Caco-2 (cell line): ENCODE measurements at regions not wholly inside any gene's neighbourhood (a gene's known extent, or its start where the extent isn't known, plus 50 kb on each side); places are given as distances from the start of the nearest gene placed in this dataset.

Experiments
- BruUV-seq: library from RNA; stranded (reverse); fragments of 400-500 nt; replicated peaks from 2 replicates; lab custom pipeline; 2021; lab: Mats Ljungman, UMichigan
- CTCF ChIA-PET: fragments of 300-600 bp; sonication (Branson Sonifier 250); formaldehyde crosslinking; loops from one replicate; lab custom pipeline; 2022; ENCODE audit warnings: antibody characterized with exemption; lab: Charles Lee
- POLR2A ChIA-PET: fragments of 300-600 bp; sonication (Branson Sonifier 250); formaldehyde crosslinking; loops from one replicate; lab custom pipeline; 2022; ENCODE audit warnings: antibody characterized with exemption; lab: Charles Lee
- DNase-seq, 2 experiments: peaks; one replicate each; pipeline versions ENCODE4 v3.0.0 to v3.0.0-alpha.2; 2020 to 2022
- H3K27me3 ChIP-seq: replicated peaks from 2 replicates; pipeline ENCODE4 v1.6.0; 2011; ENCODE audit warnings: low read length; ENCODE audit not compliant: control insufficient read depth, insufficient read depth
- H3K36me3 ChIP-seq: 2 replicates; pipeline ENCODE4 v1.5.1; 2011; ENCODE audit warnings: low read length; ENCODE audit not compliant: control insufficient read depth, insufficient read depth
- H3K4me1 ChIP-seq: fragments of 250-450 bp; sonication (Bioruptor Pico); 2 replicates; pipeline ENCODE4 v1.5.1; 2020; ENCODE audit warnings: mild to moderate bottlenecking
- H3K4me3 ChIP-seq: 2 replicates; pipeline ENCODE4 v1.5.1; 2011; ENCODE audit warnings: low read depth, mild to moderate bottlenecking, control low read depth, low read length
- H3K9me3 ChIP-seq: fragments of 250-450 bp; sonication (Bioruptor Pico); 2 replicates; pipeline ENCODE4 v1.5.1; 2020; ENCODE audit warnings: mild to moderate bottlenecking, moderate library complexity
- H3K27ac Mint-ChIP-seq: one replicate; pipeline ENCODE4 v1.8.0; 2022; ENCODE audit warnings: mixed read lengths; ENCODE audit not compliant: unreplicated experiment
- H3K27me3 Mint-ChIP-seq: one replicate; pipeline ENCODE4 v1.8.0; 2022; ENCODE audit warnings: mixed read lengths; ENCODE audit not compliant: insufficient read depth, unreplicated experiment
- H3K36me3 Mint-ChIP-seq: one replicate; pipeline ENCODE4 v1.8.0; 2022; ENCODE audit warnings: mild to moderate bottlenecking, mixed read lengths; ENCODE audit not compliant: insufficient read depth, unreplicated experiment
- H3K4me1 Mint-ChIP-seq: one replicate; pipeline ENCODE4 v1.8.0; 2022; ENCODE audit warnings: low read depth, mixed read lengths; ENCODE audit not compliant: unreplicated experiment
- H3K4me3 Mint-ChIP-seq: one replicate; pipeline ENCODE4 v1.8.0; 2022; ENCODE audit warnings: mild to moderate bottlenecking, moderate library complexity, mixed read lengths; ENCODE audit not compliant: unreplicated experiment
- H3K9me3 Mint-ChIP-seq: one replicate; pipeline ENCODE4 v1.8.0; 2022; ENCODE audit warnings: mixed read lengths; ENCODE audit not compliant: unreplicated experiment
- CTCF ChIP-seq, 2 experiments: fragments of 200-600 bp in 1 of 2; IDR thresholded peaks; 1 replicate in 1 of 2; 2 replicates in 1 of 2; pipeline versions ENCODE4 v1.5.1 to v1.8.0; 2011 to 2022; ENCODE audit warnings: antibody characterized with exemption in 1 of 2, control low read depth in 1 of 2, inconsistent platforms in 1 of 2, low read depth in 1 of 2, low read length in 1 of 2, mild to moderate bottlenecking in 1 of 2, moderate library complexity in 1 of 2; ENCODE audit not compliant: insufficient read depth in 1 of 2, severe bottlenecking in 1 of 2, unreplicated experiment in 1 of 2
- intact Hi-C: fragments of 100-400 bp; cut with micrococcal nuclease; formaldehyde crosslinking; loops from one replicate; pipeline ENCODE4 v1.10.0; 2022; ENCODE audit not compliant: unreplicated experiment

GRCh38 chr12:90243211-90243610 is 534.6 kb upstream of the ATP2B1 start:
- TF ChIP-seq CTCF (IDR thresholded peaks at IDR 0.05; ENCODE audit: insufficient read depth in 1 of 2, low read depth in 1 of 2, low read length in 1 of 2, severe bottlenecking in 1 of 2, unreplicated experiment in 1 of 2), result no peak
- Mint-ChIP-seq H3K4me3 (no peak overlapping the region), H3K27ac (no peak overlapping the region), H3K27me3 (no peaks in the 10 kb centered on the region), H3K36me3 (no peaks in the 10 kb centered on the region), H3K4me1 (no peaks in the 10 kb centered on the region), H3K9me3 (peaks cover 2% of the 10 kb centered on the region)
- Histone ChIP-seq H3K4me1 (no peaks in the 10 kb centered on the region), H3K36me3 (no peaks in the 10 kb centered on the region), H3K9me3 (no peaks in the 10 kb centered on the region), H3K4me3 (no peak overlapping the region), H3K27me3 (no peaks in the 10 kb centered on the region)
- POLR2A ChIA-PET, result no interaction called here
- CTCF ChIA-PET, result no interaction called here
- no peak for DNase-seq
- intact Hi-C loops, result no loop called here
- BruUV-seq, result no TSS peak

GRCh38 chr12:90239732-90240260 is 531.2 kb upstream of the ATP2B1 start:
- H3K9me3 Mint-ChIP-seq, result peaks cover 9% of the 10 kb centered on the region
- no peak for TF ChIP-seq CTCF (IDR thresholded peaks at IDR 0.05; ENCODE audit: insufficient read depth in 1 of 2, low read depth in 1 of 2, low read length in 1 of 2, severe bottlenecking in 1 of 2, unreplicated experiment in 1 of 2)
- no peak overlapping the region for H3K4me3 ChIP-seq
- H3K4me3 Mint-ChIP-seq, result no peak overlapping the region
- ChIA-PET POLR2A (no interaction called here), CTCF (no interaction called here)
- no peaks in the 10 kb centered on the region for H3K36me3 ChIP-seq
- no peak for DNase-seq
- no TSS peak for BruUV-seq
- H3K4me1 ChIP-seq, result no peaks in the 10 kb centered on the region
- no peaks in the 10 kb centered on the region for H3K27me3 Mint-ChIP-seq
- H3K27ac Mint-ChIP-seq, result no peak overlapping the region
- intact Hi-C loops, result no loop called here
- H3K36me3 Mint-ChIP-seq, result no peaks in the 10 kb centered on the region
- no peaks in the 10 kb centered on the region for H3K9me3 ChIP-seq
- no peaks in the 10 kb centered on the region for H3K4me1 Mint-ChIP-seq
- H3K27me3 ChIP-seq, result no peaks in the 10 kb centered on the region

- Mint-ChIP-seq H3K4me3 (no peak overlapping the region), H3K27me3 (no peaks in the 10 kb centered on the region), H3K9me3 (peaks cover 18% of the 10 kb centered on the region), H3K36me3 (no peaks in the 10 kb centered on the region), H3K4me1 (peaks cover 8% of the 10 kb centered on the region), H3K27ac (no peak overlapping the region)
- Histone ChIP-seq H3K4me3 (no peak overlapping the region), H3K36me3 (no peaks in the 10 kb centered on the region), H3K9me3 (no peaks in the 10 kb centered on the region), H3K27me3 (no peaks in the 10 kb centered on the region), H3K4me1 (no peaks in the 10 kb centered on the region)
- ChIA-PET CTCF (no interaction called here), POLR2A (no interaction called here)
- intact Hi-C loops, result no loop called here
- DNase-seq, result no peak
- no TSS peak for BruUV-seq
- TF ChIP-seq CTCF (IDR thresholded peaks at IDR 0.05; ENCODE audit: insufficient read depth in 1 of 2, low read depth in 1 of 2, low read length in 1 of 2, severe bottlenecking in 1 of 2, unreplicated experiment in 1 of 2), result no peak
Observed at GRCh38 chr12:90238663-90239271, 530.1 kb upstream of the ATP2B1 start.
